ENCODE measurements at regions not wholly inside any gene's neighbourhood (a gene's known extent, or its start where the extent isn't known, plus 50 kb on each side); places are given as distances from the start of the nearest gene placed in this dataset.

GRCh38 chr15:47872869-47873432 lies 155.6 kb downstream of the SEMA6D start:
- no peaks in the 10 kb centered on the region for H3K9me2 ChIP-seq (ENCODE audit: insufficient read depth, low read length)
- H3K9me3 ChIP-seq (ENCODE audit: low read length), result no peaks in the 10 kb centered on the region
- TF ChIP-seq, protein P1, sequence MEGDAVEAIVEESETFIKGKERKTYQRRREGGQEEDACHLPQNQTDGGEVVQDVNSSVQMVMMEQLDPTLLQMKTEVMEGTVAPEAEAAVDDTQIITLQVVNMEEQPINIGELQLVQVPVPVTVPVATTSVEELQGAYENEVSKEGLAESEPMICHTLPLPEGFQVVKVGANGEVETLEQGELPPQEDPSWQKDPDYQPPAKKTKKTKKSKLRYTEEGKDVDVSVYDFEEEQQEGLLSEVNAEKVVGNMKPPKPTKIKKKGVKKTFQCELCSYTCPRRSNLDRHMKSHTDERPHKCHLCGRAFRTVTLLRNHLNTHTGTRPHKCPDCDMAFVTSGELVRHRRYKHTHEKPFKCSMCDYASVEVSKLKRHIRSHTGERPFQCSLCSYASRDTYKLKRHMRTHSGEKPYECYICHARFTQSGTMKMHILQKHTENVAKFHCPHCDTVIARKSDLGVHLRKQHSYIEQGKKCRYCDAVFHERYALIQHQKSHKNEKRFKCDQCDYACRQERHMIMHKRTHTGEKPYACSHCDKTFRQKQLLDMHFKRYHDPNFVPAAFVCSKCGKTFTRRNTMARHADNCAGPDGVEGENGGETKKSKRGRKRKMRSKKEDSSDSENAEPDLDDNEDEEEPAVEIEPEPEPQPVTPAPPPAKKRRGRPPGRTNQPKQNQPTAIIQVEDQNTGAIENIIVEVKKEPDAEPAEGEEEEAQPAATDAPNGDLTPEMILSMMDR (IDR thresholded peaks at IDR 0.05; ENCODE audit: poor library complexity, severe bottlenecking), result no peak
- no peak for TF ChIP-seq POLR2AphosphoS5 (IDR thresholded peaks at IDR 0.05)
- TF ChIP-seq EZH2 (IDR thresholded peaks at IDR 0.05; ENCODE audit: borderline replicate concordance, insufficient read depth, low read length, poor library complexity, severe bottlenecking), result no peak
- no peaks in the 10 kb centered on the region for H3K36me3 ChIP-seq (ENCODE audit: insufficient read depth, low read length)
- H3K27me3 ChIP-seq (ENCODE audit: insufficient read depth, low read depth, low read length), result no peaks in the 10 kb centered on the region
- no peaks in the 10 kb centered on the region for H4K20me1 ChIP-seq (ENCODE audit: insufficient read depth)
- no peaks in the 10 kb centered on the region for H3F3A ChIP-seq (ENCODE audit: insufficient read depth, low read length, poor library complexity, severe bottlenecking)
- H3K4me2 ChIP-seq (ENCODE audit: low read length), result no peak overlapping the region
- H3K79me2 ChIP-seq (replicated peaks; ENCODE audit: insufficient read depth, low read length), result no peaks in the 10 kb centered on the region
- no peak overlapping the region for H3K27ac ChIP-seq (ENCODE audit: low read length)
- no peak overlapping the region for H2AFZ ChIP-seq (ENCODE audit: low read depth, low read length)
- H3K4me3 ChIP-seq (ENCODE audit: low read length), result no peak overlapping the region
- no peak overlapping the region for H3K9ac ChIP-seq (ENCODE audit: low read length)

GRCh38 chr15:47876986-47877385 lies 159.7 kb downstream of the SEMA6D start:
- no peaks in the 10 kb centered on the region for H3K9me3 ChIP-seq (ENCODE audit: low read length)
- H3K4me3 ChIP-seq (ENCODE audit: low read length), result no peak overlapping the region
- H3K9ac ChIP-seq (ENCODE audit: low read length), result no peak overlapping the region
- H4K20me1 ChIP-seq (ENCODE audit: insufficient read depth), result no peaks in the 10 kb centered on the region
- no peaks in the 10 kb centered on the region for H3K36me3 ChIP-seq (ENCODE audit: insufficient read depth, low read length)
- no peaks in the 10 kb centered on the region for H3F3A ChIP-seq (ENCODE audit: insufficient read depth, low read length, poor library complexity, severe bottlenecking)
- no peak overlapping the region for H2AFZ ChIP-seq (ENCODE audit: low read depth, low read length)
- H3K79me2 ChIP-seq (replicated peaks; ENCODE audit: insufficient read depth, low read length), result no peaks in the 10 kb centered on the region
- no peak overlapping the region for H3K27ac ChIP-seq (ENCODE audit: low read length)
- TF ChIP-seq POLR2AphosphoS5 (IDR thresholded peaks at IDR 0.05) (no peak), SMC3 (conservative IDR thresholded peaks at IDR 0.05; ENCODE audit: poor library complexity) (no peak)
- H3K9me2 ChIP-seq (ENCODE audit: insufficient read depth, low read length), result no peaks in the 10 kb centered on the region
- H3K4me2 ChIP-seq (ENCODE audit: low read length), result no peak overlapping the region
- H3K27me3 ChIP-seq (ENCODE audit: insufficient read depth, low read depth, low read length), result no peaks in the 10 kb centered on the region

- no peak overlapping the region for H3K4me3 ChIP-seq (ENCODE audit: low read length)
- no peak overlapping the region for H2AFZ ChIP-seq (ENCODE audit: low read depth, low read length)
- H3K79me2 ChIP-seq (replicated peaks; ENCODE audit: insufficient read depth, low read length), result no peaks in the 10 kb centered on the region
- H3K9ac ChIP-seq (ENCODE audit: low read length), result no peak overlapping the region
- no peaks in the 10 kb centered on the region for H3K27me3 ChIP-seq (ENCODE audit: insufficient read depth, low read depth, low read length)
- no peaks in the 10 kb centered on the region for H3K9me3 ChIP-seq (ENCODE audit: low read length)
- no peaks in the 10 kb centered on the region for H3F3A ChIP-seq (ENCODE audit: insufficient read depth, low read length, poor library complexity, severe bottlenecking)
- H3K36me3 ChIP-seq (ENCODE audit: insufficient read depth, low read length), result no peaks in the 10 kb centered on the region
- TF ChIP-seq MXI1 (conservative IDR thresholded peaks at IDR 0.05; ENCODE audit: poor library complexity, severe bottlenecking) (no peak), TAF1 (IDR thresholded peaks at IDR 0.05; ENCODE audit: low read depth) (no peak), REST (IDR thresholded peaks at IDR 0.05; ENCODE audit: borderline replicate concordance) (no peak), EZH2 (IDR thresholded peaks at IDR 0.05; ENCODE audit: borderline replicate concordance, insufficient read depth, low read length, poor library complexity, severe bottlenecking) (no peak), SMC3 (conservative IDR thresholded peaks at IDR 0.05; ENCODE audit: poor library complexity) (no peak)
- no peak overlapping the region for H3K27ac ChIP-seq (ENCODE audit: low read length)
- no peaks in the 10 kb centered on the region for H4K20me1 ChIP-seq (ENCODE audit: insufficient read depth)
- H3K4me2 ChIP-seq (ENCODE audit: low read length), result no peak overlapping the region
- H3K9me2 ChIP-seq (ENCODE audit: insufficient read depth, low read length), result no peaks in the 10 kb centered on the region
These were observed 160.5 kb downstream of the SEMA6D start for GRCh38 chr15:47877836-47878235.
